OCI-LY7 (cell line): ENCODE measurements at regions not wholly inside any gene's neighbourhood (a gene's known extent, or its start where the extent isn't known, plus 50 kb on each side); places are given as distances from the start of the nearest gene placed in this dataset.

Experiments
- BruUV-seq: library from RNA; stranded (reverse); fragments of 400-500 nt; replicated peaks from 2 replicates; lab custom pipeline; 2021; lab: Mats Ljungman, UMichigan
- CTCF ChIA-PET: fragments of 300-600 bp; sonication (Branson Sonifier 250); formaldehyde crosslinking; loops from one replicate; lab custom pipeline; 2022; ENCODE audit warnings: antibody characterized with exemption; ENCODE audit not compliant: unreplicated experiment; lab: Charles Lee
- POLR2A ChIA-PET: fragments of 300-600 bp; sonication (Branson Sonifier 250); formaldehyde crosslinking; loops from one replicate; lab custom pipeline; 2022; ENCODE audit warnings: antibody characterized with exemption; lab: Charles Lee
- DNase-seq: peaks from one replicate; pipeline ENCODE4 v3.0.0-alpha.2; 2015; ENCODE audit warnings: low spot score
- H2AFZ ChIP-seq: fragments of 200-600 bp; sonication (generic), shearing (Covaris generic); 2 replicates; pipeline ENCODE4 v1.6.1; 2014; ENCODE audit warnings: mild to moderate bottlenecking, antibody characterized with exemption, low read length, moderate library complexity
- H3K27ac ChIP-seq: fragments of 200-600 bp; sonication (generic); 2 replicates; pipeline ENCODE4 v1.5.1; 2014; ENCODE audit warnings: mixed run types, low read depth, mild to moderate bottlenecking, moderate library complexity, low read length, inconsistent platforms; ENCODE audit not compliant: poor library complexity, severe bottlenecking
- H3K36me3 ChIP-seq: fragments of 200-600 bp; sonication (generic); 2 replicates; pipeline ENCODE4 v1.6.1; 2014; ENCODE audit warnings: mild to moderate bottlenecking, antibody characterized with exemption, low read length, moderate library complexity, mixed read lengths; ENCODE audit not compliant: insufficient read depth
- H3K4me1 ChIP-seq: fragments of 200-600 bp; sonication (generic); 2 replicates; pipeline ENCODE4 v1.5.1; 2014; ENCODE audit warnings: mild to moderate bottlenecking, low read length; ENCODE audit not compliant: insufficient read depth, poor library complexity, severe bottlenecking
- H3K4me2 ChIP-seq: fragments of 200-600 bp; sonication (generic); 2 replicates; pipeline ENCODE4 v1.6.1; 2014; ENCODE audit warnings: mild to moderate bottlenecking, low read length
- H3K4me3 ChIP-seq: fragments of 200-600 bp; sonication (generic); 2 replicates; pipeline ENCODE4 v1.5.1; 2014; ENCODE audit warnings: mild to moderate bottlenecking, low read depth, low read length; ENCODE audit not compliant: poor library complexity, severe bottlenecking
- H3K79me2 ChIP-seq: fragments of 200-600 bp; sonication (generic); 2 replicates; pipeline ENCODE4 v1.6.1; 2016; ENCODE audit warnings: low read depth, mild to moderate bottlenecking, low read length, moderate library complexity, mixed read lengths; ENCODE audit not compliant: insufficient read depth
- H3K9me2 ChIP-seq: fragments of 200-600 bp; sonication (generic); 2 replicates; pipeline ENCODE4 v1.6.1; 2016; ENCODE audit warnings: mild to moderate bottlenecking, low read length, mixed read lengths; ENCODE audit not compliant: insufficient read depth
- H3K9me3 ChIP-seq: fragments of 200-600 bp; sonication (generic); 2 replicates; pipeline ENCODE4 v1.6.1; 2014; ENCODE audit warnings: mild to moderate bottlenecking, mixed run types, low read length, mixed read lengths
- H4K20me1 ChIP-seq: fragments of 200-600 bp; sonication (generic); 2 replicates; pipeline ENCODE4 v1.6.1; 2014; ENCODE audit warnings: mild to moderate bottlenecking, antibody characterized with exemption, low read length, moderate library complexity, mixed read lengths; ENCODE audit not compliant: insufficient read depth
- CTCF ChIP-seq: fragments of 200-600 bp; sonication (generic); conservative IDR thresholded peaks from 2 replicates; pipeline ENCODE4 v1.5.1; 2014; ENCODE audit warnings: mild to moderate bottlenecking, antibody characterized with exemption, low read length, moderate library complexity, mixed read lengths
- EZH2phosphoT487 ChIP-seq: fragments of 200-600 bp; sonication (generic); IDR thresholded peaks from 2 replicates; pipeline ENCODE4 v1.6.1; 2018; ENCODE audit warnings: low read depth, borderline replicate concordance, mild to moderate bottlenecking, mixed run types, antibody characterized with exemption, low read length, moderate library complexity, mixed read lengths
- intact Hi-C: fragments of 100-400 bp; cut with micrococcal nuclease; formaldehyde crosslinking; loops from one replicate; pipeline ENCODE4 v1.10.0; 2022; ENCODE audit not compliant: unreplicated experiment

- Histone ChIP-seq H2AFZ (no peak overlapping the region), H3K4me3 (no peak overlapping the region), H3K4me1 (no peaks in the 10 kb centered on the region), H3K27ac (no peak overlapping the region), H3K36me3 (no peaks in the 10 kb centered on the region), H4K20me1 (no peaks in the 10 kb centered on the region), H3K9me2 (no peaks in the 10 kb centered on the region), H3K9me3 (no peaks in the 10 kb centered on the region), H3K4me2 (no peak overlapping the region), H3K79me2 (no peaks in the 10 kb centered on the region)
- no peak for DNase-seq
- no TSS peak for BruUV-seq
- TF ChIP-seq CTCF (no peak), EZH2phosphoT487 (no peak)
- ChIA-PET POLR2A (no interaction called here), CTCF (no interaction called here)
- intact Hi-C loops: no loop called here
These were observed 364.4 kb upstream of the LUZP2 start for GRCh38 chr11:24132471-24132870.

- Histone ChIP-seq H3K4me3 (no peak overlapping the region), H3K9me2 (no peaks in the 10 kb centered on the region), H3K79me2 (no peaks in the 10 kb centered on the region), H4K20me1 (no peaks in the 10 kb centered on the region), H3K4me1 (no peaks in the 10 kb centered on the region), H3K4me2 (no peak overlapping the region), H3K9me3 (no peaks in the 10 kb centered on the region), H2AFZ (no peak overlapping the region), H3K36me3 (no peaks in the 10 kb centered on the region), H3K27ac (no peak overlapping the region)
- TF ChIP-seq EZH2phosphoT487 (no peak), CTCF (no peak)
- intact Hi-C loops: no loop called here
- ChIA-PET POLR2A (interaction anchor here (0.8 to 1.1 kb wide), 2 partner anchors 15 to 19 kb away, joined by 3 read pairs; no protein-coding TSS in a partner anchor), CTCF (no interaction called here)
- BruUV-seq: no TSS peak
- no peak for DNase-seq
These were observed 361.8 kb upstream of the LUZP2 start for GRCh38 chr11:24134879-24135589.

- no peak overlapping the region for H3K4me3 ChIP-seq
- H3K4me1 ChIP-seq: no peaks in the 10 kb centered on the region
- H3K79me2 ChIP-seq: no peaks in the 10 kb centered on the region
- H3K4me2 ChIP-seq: no peak overlapping the region
- CTCF ChIA-PET: no interaction called here
- no peaks in the 10 kb centered on the region for H3K9me2 ChIP-seq
- intact Hi-C loops: no loop called here
- H4K20me1 ChIP-seq: no peaks in the 10 kb centered on the region
- no peak for DNase-seq
- POLR2A ChIA-PET: no interaction called here
- BruUV-seq: no TSS peak
- TF ChIP-seq EZH2phosphoT487 (no peak), CTCF (no peak)
- H3K27ac ChIP-seq: no peak overlapping the region
- no peaks in the 10 kb centered on the region for H3K9me3 ChIP-seq
- no peaks in the 10 kb centered on the region for H3K36me3 ChIP-seq
- no peak overlapping the region for H2AFZ ChIP-seq
These were observed 354.8 kb upstream of the LUZP2 start for GRCh38 chr11:24142062-24142461.
